Neural crest cell (in vitro differentiated cells): ENCODE measurements at regions not wholly inside any gene's neighbourhood (a gene's known extent, or its start where the extent isn't known, plus 50 kb on each side); places are given as distances from the start of the nearest gene placed in this dataset.

Experiments used
- DNase-seq: peaks from one replicate; pipeline ENCODE4 v3.0.0; 2021; ENCODE audit warnings: low read depth, mixed read lengths, low spot score
- H3K27ac Mint-ChIP-seq: one replicate; pipeline ENCODE4 v1.8.0; 2021; ENCODE audit warnings: mild to moderate bottlenecking, mixed read lengths; ENCODE audit not compliant: unreplicated experiment
- H3K27me3 Mint-ChIP-seq: 2 replicates; pipeline ENCODE4 v1.8.0; 2021; ENCODE audit warnings: low read depth, mild to moderate bottlenecking, mixed read lengths
- H3K36me3 Mint-ChIP-seq: 2 replicates; pipeline ENCODE4 v1.8.0; 2021; ENCODE audit warnings: low read depth, mild to moderate bottlenecking, mixed read lengths
- H3K4me1 Mint-ChIP-seq: 2 replicates; pipeline ENCODE4 v1.8.0; 2021; ENCODE audit warnings: mixed read lengths
- H3K4me3 Mint-ChIP-seq: one replicate; pipeline ENCODE4 v1.8.0; 2021; ENCODE audit warnings: mild to moderate bottlenecking, mixed read lengths
- H3K9me3 Mint-ChIP-seq: 2 replicates; pipeline ENCODE4 v1.8.0; 2021; ENCODE audit warnings: mixed read lengths
- CTCF ChIP-seq: fragments of 200-600 bp; sonication (generic); conservative IDR thresholded peaks from 2 replicates; pipeline ENCODE4 v1.5.0; 2021; ENCODE audit warnings: antibody characterized with exemption, mild to moderate bottlenecking

- no peak for TF ChIP-seq CTCF
- Mint-ChIP-seq H3K4me1 (no peaks in the 10 kb centered on the region), H3K9me3 (no peaks in the 10 kb centered on the region), H3K27ac (no peak overlapping the region), H3K36me3 (peaks cover 2% of the 10 kb centered on the region), H3K4me3 (no peak overlapping the region), H3K27me3 (no peaks in the 10 kb centered on the region)
- DNase-seq: no peak
Observed at GRCh38 chr2:37569131-37569823, 102.2 kb downstream of the CDC42EP3 start.

GRCh38 chr2:37569986-37570679 is 101.3 kb downstream of the CDC42EP3 start:
- peaks cover 2% of the 10 kb centered on the region for H3K36me3 Mint-ChIP-seq
- no peaks in the 10 kb centered on the region for H3K27me3 Mint-ChIP-seq
- no peak overlapping the region for H3K27ac Mint-ChIP-seq
- H3K4me1 Mint-ChIP-seq: no peaks in the 10 kb centered on the region
- DNase-seq: no peak
- H3K4me3 Mint-ChIP-seq: no peak overlapping the region
- no peak for TF ChIP-seq CTCF
- no peaks in the 10 kb centered on the region for H3K9me3 Mint-ChIP-seq

GRCh38 chr2:37570773-37571586 is 100.5 kb downstream of the CDC42EP3 start:
- TF ChIP-seq CTCF: no peak
- DNase-seq: no peak
- Mint-ChIP-seq H3K27me3 (no peaks in the 10 kb centered on the region), H3K36me3 (peaks cover 2% of the 10 kb centered on the region), H3K4me1 (no peaks in the 10 kb centered on the region), H3K27ac (no peak overlapping the region), H3K9me3 (no peaks in the 10 kb centered on the region), H3K4me3 (no peak overlapping the region)

GRCh38 chr2:37571587-37572136 is 99.8 kb downstream of the CDC42EP3 start:
- H3K27me3 Mint-ChIP-seq: no peaks in the 10 kb centered on the region
- peaks cover 3% of the 10 kb centered on the region for H3K9me3 Mint-ChIP-seq
- DNase-seq: no peak
- H3K27ac Mint-ChIP-seq: no peak overlapping the region
- TF ChIP-seq CTCF: no peak
- no peaks in the 10 kb centered on the region for H3K4me1 Mint-ChIP-seq
- no peak overlapping the region for H3K4me3 Mint-ChIP-seq
- H3K36me3 Mint-ChIP-seq: peaks cover 5% of the 10 kb centered on the region
